NCI-H774 (cell line): ENCODE measurements at regions not wholly inside any gene's neighbourhood (a gene's known extent, or its start where the extent isn't known, plus 50 kb on each side); places are given as distances from the start of the nearest gene placed in this dataset.
"Not testable (repeated sequence)": the region's sequence is repeated elsewhere in the genome, so short reads cannot be mapped to it uniquely, and the experiment has no call there.

Experiments used
- DNase-seq: peaks from one replicate; lab custom pipeline; 2025; lab: John Stamatoyannopoulos, UW

GRCh38 chr11:96697466-96697865, 307.7 kb downstream of the JRKL start:
- DNase-seq: no peak

GRCh38 chr11:96704847-96705246, 315.0 kb downstream of the JRKL start:
- no peak for DNase-seq

- DNase-seq: no peak
These were observed 316.9 kb downstream of the JRKL start for GRCh38 chr11:96706761-96707160.

GRCh38 chr11:96707273-96707672, 317.5 kb downstream of the JRKL start:
- DNase-seq: no peak

GRCh38 chr11:96708219-96708878, 318.5 kb downstream of the JRKL start:
- DNase-seq: peak; percentile 80

- DNase-seq: no peak
These were observed 323.5 kb downstream of the JRKL start for GRCh38 chr11:96713301-96713700.

GRCh38 chr11:96714689-96715088, 324.9 kb downstream of the JRKL start:
- DNase-seq: no peak

- no peak for DNase-seq
These were observed 325.4 kb downstream of the JRKL start for GRCh38 chr11:96715208-96715607.

GRCh38 chr11:96736601-96737000, 346.8 kb downstream of the JRKL start:
- DNase-seq: no peak

- DNase-seq: no peak
These were observed 348.5 kb downstream of the JRKL start for GRCh38 chr11:96738311-96738710.

- DNase-seq: no peak
These were observed 351.3 kb downstream of the JRKL start for GRCh38 chr11:96741068-96741467.

GRCh38 chr11:96744697-96745096, 354.9 kb downstream of the JRKL start:
- no peak for DNase-seq

- DNase-seq: no peak
These were observed 359.0 kb downstream of the JRKL start for GRCh38 chr11:96748639-96749370.

- not testable (repeated sequence) for DNase-seq
These were observed 362.0 kb downstream of the JRKL start for GRCh38 chr11:96751807-96752206.

- no peak for DNase-seq
These were observed 362.4 kb downstream of the JRKL start for GRCh38 chr11:96752221-96752620.

GRCh38 chr11:96753997-96754396, 364.2 kb downstream of the JRKL start:
- no peak for DNase-seq

- no peak for DNase-seq
These were observed 365.4 kb downstream of the JRKL start for GRCh38 chr11:96755209-96755608.

- no peak for DNase-seq
These were observed 365.9 kb downstream of the JRKL start for GRCh38 chr11:96755752-96756151.

GRCh38 chr11:96758957-96759356, 369.1 kb downstream of the JRKL start:
- no peak for DNase-seq

GRCh38 chr11:96760306-96760705, 370.5 kb downstream of the JRKL start:
- DNase-seq: no peak

- no peak for DNase-seq
These were observed 371.0 kb downstream of the JRKL start for GRCh38 chr11:96760815-96761214.

- DNase-seq: no peak
These were observed 371.6 kb downstream of the JRKL start for GRCh38 chr11:96761451-96761850.

GRCh38 chr11:96763244-96763643, 373.4 kb downstream of the JRKL start:
- DNase-seq: no peak

GRCh38 chr11:96778272-96778671, 388.5 kb downstream of the JRKL start:
- no peak for DNase-seq
